ENCODE measurements at regions not wholly inside any gene's neighbourhood (a gene's known extent, or its start where the extent isn't known, plus 50 kb on each side); places are given as distances from the start of the nearest gene placed in this dataset.

- Histone ChIP-seq H3K4me1 (ENCODE audit: control insufficient read depth, insufficient read depth, low read depth, low read length) (no peaks in the 10 kb centered on the region), H3K36me3 (ENCODE audit: control insufficient read depth in 1 of 2, insufficient read depth in 2 of 2, low read depth in 1 of 2, low read length in 2 of 2) (peaks cover 0 to 4% of the 10 kb centered on the region in 2 experiments), H2BK120ac (ENCODE audit: low read depth, low read length) (no peak overlapping the region), H3K18ac (ENCODE audit: low read depth in 1 of 2, low read length in 2 of 2) (no peak overlapping the region), H2BK15ac (ENCODE audit: low read depth, poor library complexity, severe bottlenecking) (no peak overlapping the region), H2AK5ac (ENCODE audit: low read length, severe bottlenecking) (no peak overlapping the region), H3K9me3 (ENCODE audit: control insufficient read depth, low read length) (peaks cover 3% of the 10 kb centered on the region), H3K9ac (ENCODE audit: low read length) (peak overlapping the region; percentile 95), H4K91ac (ENCODE audit: low read length) (no peak overlapping the region), H3K23ac (ENCODE audit: low read length in 2 of 2) (no peak overlapping the region), H3K4ac (ENCODE audit: low read depth in 1 of 2, low read length in 2 of 2) (no peak overlapping the region), H2BK5ac (ENCODE audit: low read depth, low read length, poor library complexity, severe bottlenecking) (no peak overlapping the region), H3K14ac (ENCODE audit: low read length in 2 of 2) (no peak overlapping the region), H4K8ac (ENCODE audit: low read length) (no peak overlapping the region), H3K4me2 (ENCODE audit: low read length, poor library complexity, severe bottlenecking) (no peak overlapping the region), H3K4me3 (ENCODE audit: insufficient read depth in 1 of 2, low read depth in 1 of 2, low read length in 2 of 2) (peak overlapping the region in 1 of 2 experiments; percentile 86), H3K79me1 (replicated peaks; ENCODE audit: low read length, poor library complexity, severe bottlenecking) (no peaks in the 10 kb centered on the region), H3K27ac (ENCODE audit: low read length, poor library complexity, severe bottlenecking) (no peak overlapping the region), H3K27me3 (ENCODE audit: control insufficient read depth in 1 of 2, insufficient read depth in 1 of 2, low read length in 2 of 2) (no peaks in the 10 kb centered on the region), H2BK12ac (ENCODE audit: low read length in 2 of 2) (no peak overlapping the region), H2AFZ (ENCODE audit: low read depth, low read length) (no peak overlapping the region)
- WGBS: 99% methylated on average over 4 of the region's 9 CpGs
- DNase-seq: no peak
These were observed 183.9 kb downstream of the OR13H1 start for GRCh38 chrX:131727778-131728177.

- no peak overlapping the region for H3K4ac ChIP-seq (ENCODE audit: low read depth in 1 of 2, low read length in 2 of 2)
These were observed 184.6 kb downstream of the OR13H1 start for GRCh38 chrX:131728295-131729145.

GRCh38 chrX:131729295-131729694, 185.4 kb downstream of the OR13H1 start:
- Histone ChIP-seq H2BK120ac (ENCODE audit: low read depth, low read length) (no peak overlapping the region), H2AK5ac (ENCODE audit: low read length, severe bottlenecking) (no peak overlapping the region), H2BK15ac (ENCODE audit: low read depth, poor library complexity, severe bottlenecking) (no peak overlapping the region), H3K9ac (ENCODE audit: low read length) (peak overlapping the region; percentile 95), H3K79me1 (replicated peaks; ENCODE audit: low read length, poor library complexity, severe bottlenecking) (no peaks in the 10 kb centered on the region), H3K4me2 (ENCODE audit: low read length, poor library complexity, severe bottlenecking) (no peak overlapping the region), H2BK5ac (ENCODE audit: low read depth, low read length, poor library complexity, severe bottlenecking) (no peak overlapping the region), H3K27me3 (ENCODE audit: control insufficient read depth in 1 of 2, insufficient read depth in 1 of 2, low read length in 2 of 2) (no peaks in the 10 kb centered on the region), H3K4me3 (ENCODE audit: insufficient read depth in 1 of 2, low read depth in 1 of 2, low read length in 2 of 2) (peak overlapping the region in 1 of 2 experiments; percentile 86), H2BK12ac (ENCODE audit: low read length in 2 of 2) (no peak overlapping the region), H3K4ac (ENCODE audit: low read depth in 1 of 2, low read length in 2 of 2) (no peak overlapping the region), H3K4me1 (ENCODE audit: control insufficient read depth, insufficient read depth, low read depth, low read length) (no peaks in the 10 kb centered on the region), H4K8ac (ENCODE audit: low read length) (no peak overlapping the region), H3K9me3 (ENCODE audit: control insufficient read depth, low read length) (peaks cover 3% of the 10 kb centered on the region), H2AFZ (ENCODE audit: low read depth, low read length) (no peak overlapping the region), H3K36me3 (ENCODE audit: control insufficient read depth in 1 of 2, insufficient read depth in 2 of 2, low read depth in 1 of 2, low read length in 2 of 2) (peaks cover 0 to 7% of the 10 kb centered on the region in 2 experiments), H4K91ac (ENCODE audit: low read length) (no peak overlapping the region), H3K27ac (ENCODE audit: low read length, poor library complexity, severe bottlenecking) (no peak overlapping the region), H3K23ac (ENCODE audit: low read length in 2 of 2) (no peak overlapping the region), H3K18ac (ENCODE audit: low read depth in 1 of 2, low read length in 2 of 2) (no peak overlapping the region), H3K14ac (ENCODE audit: low read length in 2 of 2) (no peak overlapping the region)
- 98% methylated on average over 15 of the region's 15 CpGs for WGBS
- DNase-seq: no peak

More at GRCh38 chrX:131728295-131729145, 184.6 kb downstream of the OR13H1 start:
- Histone ChIP-seq H4K8ac (ENCODE audit: low read length) (no peak overlapping the region), H3K79me1 (replicated peaks; ENCODE audit: low read length, poor library complexity, severe bottlenecking) (no peaks in the 10 kb centered on the region), H2BK120ac (ENCODE audit: low read depth, low read length) (no peak overlapping the region), H4K91ac (ENCODE audit: low read length) (no peak overlapping the region), H3K4me3 (ENCODE audit: insufficient read depth in 1 of 2, low read depth in 1 of 2, low read length in 2 of 2) (peak overlapping the region in 1 of 2 experiments; percentile 86), H3K4me1 (ENCODE audit: control insufficient read depth, insufficient read depth, low read depth, low read length) (no peaks in the 10 kb centered on the region), H2BK5ac (ENCODE audit: low read depth, low read length, poor library complexity, severe bottlenecking) (no peak overlapping the region), H3K27ac (ENCODE audit: low read length, poor library complexity, severe bottlenecking) (no peak overlapping the region), H3K27me3 (ENCODE audit: control insufficient read depth in 1 of 2, insufficient read depth in 1 of 2, low read length in 2 of 2) (no peaks in the 10 kb centered on the region), H2BK15ac (ENCODE audit: low read depth, poor library complexity, severe bottlenecking) (no peak overlapping the region), H3K36me3 (ENCODE audit: control insufficient read depth in 1 of 2, insufficient read depth in 2 of 2, low read depth in 1 of 2, low read length in 2 of 2) (peaks cover 0 to 4% of the 10 kb centered on the region in 2 experiments), H2BK12ac (ENCODE audit: low read length in 2 of 2) (no peak overlapping the region), H3K18ac (ENCODE audit: low read depth in 1 of 2, low read length in 2 of 2) (no peak overlapping the region), H3K9me3 (ENCODE audit: control insufficient read depth, low read length) (peaks cover 3% of the 10 kb centered on the region), H3K9ac (ENCODE audit: low read length) (peak overlapping the region; percentile 95), H2AFZ (ENCODE audit: low read depth, low read length) (no peak overlapping the region), H3K14ac (ENCODE audit: low read length in 2 of 2) (no peak overlapping the region), H3K4me2 (ENCODE audit: low read length, poor library complexity, severe bottlenecking) (no peak overlapping the region), H3K23ac (ENCODE audit: low read length in 2 of 2) (no peak overlapping the region), H2AK5ac (ENCODE audit: low read length, severe bottlenecking) (no peak overlapping the region)
- WGBS: 97% methylated on average over 19 of the region's 19 CpGs
- no peak for DNase-seq

- no peak overlapping the region for H3K23ac ChIP-seq (ENCODE audit: low read length in 2 of 2)
- H3K79me1 ChIP-seq (replicated peaks; ENCODE audit: low read length, poor library complexity, severe bottlenecking): no peaks in the 10 kb centered on the region
- H3K9ac ChIP-seq (ENCODE audit: low read length): peak overlapping the region; percentile 48
- no peak overlapping the region for H3K27ac ChIP-seq (ENCODE audit: low read length, poor library complexity, severe bottlenecking)
- peaks cover 2% of the 10 kb centered on the region for H3K9me3 ChIP-seq (ENCODE audit: control insufficient read depth, low read length)
- DNase-seq: no peak
- H2BK15ac ChIP-seq (ENCODE audit: low read depth, poor library complexity, severe bottlenecking): no peak overlapping the region
- H2BK12ac ChIP-seq (ENCODE audit: low read length in 2 of 2): no peak overlapping the region
- WGBS: 95% methylated on average over 9 of the region's 9 CpGs
- no peak overlapping the region for H2AK5ac ChIP-seq (ENCODE audit: low read length, severe bottlenecking)
- no peak overlapping the region for H3K4ac ChIP-seq (ENCODE audit: low read depth in 1 of 2, low read length in 2 of 2)
- H2BK120ac ChIP-seq (ENCODE audit: low read depth, low read length): no peak overlapping the region
- no peaks in the 10 kb centered on the region for H3K27me3 ChIP-seq (ENCODE audit: control insufficient read depth in 1 of 2, insufficient read depth in 1 of 2, low read length in 2 of 2)
- H3K4me1 ChIP-seq (ENCODE audit: control insufficient read depth, insufficient read depth, low read depth, low read length): no peaks in the 10 kb centered on the region
- no peak overlapping the region for H2BK5ac ChIP-seq (ENCODE audit: low read depth, low read length, poor library complexity, severe bottlenecking)
- H3K14ac ChIP-seq (ENCODE audit: low read length in 2 of 2): no peak overlapping the region
- no peak overlapping the region for H3K4me2 ChIP-seq (ENCODE audit: low read length, poor library complexity, severe bottlenecking)
- no peak overlapping the region for H2AFZ ChIP-seq (ENCODE audit: low read depth, low read length)
- no peak overlapping the region for H4K91ac ChIP-seq (ENCODE audit: low read length)
- H3K36me3 ChIP-seq (ENCODE audit: control insufficient read depth in 1 of 2, insufficient read depth in 2 of 2, low read depth in 1 of 2, low read length in 2 of 2): peaks cover 0 to 4% of the 10 kb centered on the region in 2 experiments
- H4K8ac ChIP-seq (ENCODE audit: low read length): no peak overlapping the region
- H3K4me3 ChIP-seq (ENCODE audit: insufficient read depth in 1 of 2, low read depth in 1 of 2, low read length in 2 of 2): peak overlapping the region in 1 of 2 experiments; percentile 54
- H3K18ac ChIP-seq (ENCODE audit: low read depth in 1 of 2, low read length in 2 of 2): no peak overlapping the region
These were observed 190.7 kb downstream of the OR13H1 start for GRCh38 chrX:131734621-131735020.
